Breast epithelium (tissue), 3 donors: ENCODE measurements at regions not wholly inside any gene's neighbourhood (a gene's known extent, or its start where the extent isn't known, plus 50 kb on each side); places are given as distances from the start of the nearest gene placed in this dataset.

Experiments used
- POLR2A ChIP-seq: fragments of 450-650 bp; IDR thresholded peaks from one replicate; pipeline ENCODE4 v1.6.1; 2016; ENCODE audit warnings: antibody characterized with exemption, mild to moderate bottlenecking, moderate library complexity
- POLR2AphosphoS5 ChIP-seq, 3 donors: sonication (generic); formaldehyde crosslinking; IDR thresholded peaks; one replicate each; pipeline ENCODE4 v1.6.1; 2017; ENCODE audit warnings: antibody characterized with exemption in 3 of 3
- TF ChIP-seq, protein P1 (sequence below), 3 donors: fragments of 450-650 bp; IDR thresholded peaks; one replicate each; pipeline ENCODE4 v1.5.1; 2016 to 2017; ENCODE audit warnings: antibody characterized with exemption in 3 of 3, mild to moderate bottlenecking in 3 of 3, moderate library complexity in 3 of 3

- TF ChIP-seq, protein P1, sequence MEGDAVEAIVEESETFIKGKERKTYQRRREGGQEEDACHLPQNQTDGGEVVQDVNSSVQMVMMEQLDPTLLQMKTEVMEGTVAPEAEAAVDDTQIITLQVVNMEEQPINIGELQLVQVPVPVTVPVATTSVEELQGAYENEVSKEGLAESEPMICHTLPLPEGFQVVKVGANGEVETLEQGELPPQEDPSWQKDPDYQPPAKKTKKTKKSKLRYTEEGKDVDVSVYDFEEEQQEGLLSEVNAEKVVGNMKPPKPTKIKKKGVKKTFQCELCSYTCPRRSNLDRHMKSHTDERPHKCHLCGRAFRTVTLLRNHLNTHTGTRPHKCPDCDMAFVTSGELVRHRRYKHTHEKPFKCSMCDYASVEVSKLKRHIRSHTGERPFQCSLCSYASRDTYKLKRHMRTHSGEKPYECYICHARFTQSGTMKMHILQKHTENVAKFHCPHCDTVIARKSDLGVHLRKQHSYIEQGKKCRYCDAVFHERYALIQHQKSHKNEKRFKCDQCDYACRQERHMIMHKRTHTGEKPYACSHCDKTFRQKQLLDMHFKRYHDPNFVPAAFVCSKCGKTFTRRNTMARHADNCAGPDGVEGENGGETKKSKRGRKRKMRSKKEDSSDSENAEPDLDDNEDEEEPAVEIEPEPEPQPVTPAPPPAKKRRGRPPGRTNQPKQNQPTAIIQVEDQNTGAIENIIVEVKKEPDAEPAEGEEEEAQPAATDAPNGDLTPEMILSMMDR (IDR thresholded peaks at IDR 0.05): no peak
- no peak for TF ChIP-seq POLR2A
- TF ChIP-seq POLR2AphosphoS5 (IDR thresholded peaks at IDR 0.05): no peak
These were observed 1286.7 kb downstream of the TBC1D22A start for GRCh38 chr22:48049116-48049515.
